Heart right ventricle (tissue), 16 donors: ENCODE measurements at regions not wholly inside any gene's neighbourhood (a gene's known extent, or its start where the extent isn't known, plus 50 kb on each side); places are given as distances from the start of the nearest gene placed in this dataset.

Source experiments
- ATAC-seq, 8 donors: fragments of 200-7000 bp; cut with Tn5 transposase; one replicate each; pipeline ENCODE4 v1.9.1; 2020; ENCODE audit warnings: mild to moderate bottlenecking in 8 of 8, moderate library complexity in 8 of 8, moderate number of reproducible peaks in 1 of 8
- DNase-seq, 2 donors: peaks; one replicate each; pipeline ENCODE4 v3.0.0-alpha.2; 2020
- H3K27ac ChIP-seq, 10 donors: fragments of 200-600 bp; sonication (generic) in 2 of 10; one replicate each; pipeline versions ENCODE4 v1.5.0 to v1.8.0; 2020 to 2022; ENCODE audit warnings: mild to moderate bottlenecking in 3 of 10
- H3K27me3 ChIP-seq, 7 donors: fragments of 200-600 bp; one replicate each; pipeline ENCODE4 v1.8.0; 2021 to 2022; ENCODE audit warnings: mild to moderate bottlenecking in 2 of 7
- H3K36me3 ChIP-seq, 9 donors: fragments of 200-600 bp; sonication (generic) in 1 of 9; one replicate each; pipeline versions ENCODE4 v1.5.0 to v1.8.0; 2020 to 2022; ENCODE audit warnings: mild to moderate bottlenecking in 2 of 9
- H3K4me1 ChIP-seq, 9 donors: fragments of 200-600 bp; sonication (generic) in 1 of 9; one replicate each; pipeline versions ENCODE4 v1.5.0 to v1.8.0; 2020 to 2022; ENCODE audit warnings: mild to moderate bottlenecking in 4 of 9
- H3K4me3 ChIP-seq, 10 donors: fragments of 200-600 bp; sonication (generic) in 2 of 10; one replicate each; pipeline versions ENCODE4 v1.5.0 to v1.8.0; 2020 to 2022; ENCODE audit warnings: mild to moderate bottlenecking in 7 of 10, moderate library complexity in 2 of 10
- H3K9me3 ChIP-seq, 11 donors: fragments of 200-600 bp in 10 of 11; sonication (generic) in 2 of 11; one replicate each; pipeline versions ENCODE4 v1.5.0 to v1.8.0; 2013 to 2022; ENCODE audit warnings: mild to moderate bottlenecking in 2 of 11, control low read depth in 1 of 11, moderate library complexity in 1 of 11
- WGBS, 2 donors: extraction: QIAGEN DNeasy Blood & Tissue Kit; methylation state at CpG; one replicate each; pipeline ENCODE4 v1.1.7; 2013; ENCODE audit warnings: inconsistent platforms in 1 of 2; 5-methylcytosine and 5-hydroxymethylcytosine counted together
- intact Hi-C, 10 donors: fragments of 100-400 bp; cut with DNase I; formaldehyde crosslinking; loops; one replicate each; pipeline versions ENCODE4 v1.11.1 to v1.14.2; 2022
- TF ChIP-seq, protein P1 (sequence below), 9 donors: fragments of 200-600 bp; sonication (generic) in 2 of 9; IDR thresholded peaks; one replicate each; pipeline versions ENCODE4 v1.5.0 to v1.8.0; 2021 to 2022; ENCODE audit warnings: antibody characterized with exemption in 9 of 9, mild to moderate bottlenecking in 5 of 9, moderate library complexity in 1 of 9
- donor health status: Arrhythmogenic right ventricular cardiomyopathy.
- donor health status: ischemic (EF 13 %, LVEDD 7.1; RV severe dilation, severe dysfunction).
- donor health status: healthy with polysubstance abuse.
- donor health status: DM: no; HTN: yes; CAD: no.
- donor health status: DM: no; HTN: no; CAD: no.
- donor health status: ischemic (EF 25% LVEDD 6.9; RV normal size, moderate dysfunction).
- donor health status: ischemic (EF 25% LVEDD 5.7; RV mildly dilated, moderate dysfunction).
- donor health status: healthy.
- donor health status: DM: yes; HTN: yes; CAD: no.
- donor health status: Ischemic cardiomyopathy.
- donor health status: ischemic (EF 35%, LVEDD 5.7; RV mildly dilated, moderate dysfunction).
- donor health status: nonischemic (EF 11% LVEDD 7.7; RV severe dilation, severe dysfunction).
- donor health status: DM: yes; HTN: yes; CAD: no.
- donor health status: PGD.
- donor health status: ischemic (EF 29% LVEDD 5.4; RV normal size, mild dysfunction).
- donor health status: nonischemic (EF 23%, LVEDD 6.1; RV moderate dilation, normal function).

DNA sequence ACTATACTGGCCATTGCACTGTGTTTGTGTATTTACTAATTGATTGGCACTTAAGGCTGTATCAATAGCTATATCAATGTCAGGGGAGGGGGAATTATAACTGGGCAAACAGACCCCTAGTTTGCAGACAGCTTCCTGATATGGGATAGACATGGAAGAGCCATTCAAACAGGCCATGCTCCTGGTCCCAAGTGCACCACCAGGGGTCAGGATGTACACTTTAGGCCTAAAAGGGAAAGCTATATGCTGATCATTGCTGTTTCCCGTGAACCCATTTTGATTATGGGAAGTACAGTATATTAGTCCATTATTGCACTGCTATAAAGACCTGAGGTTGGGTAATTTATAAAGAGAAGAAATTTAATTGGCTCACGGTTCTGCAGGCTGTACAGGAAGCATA, 124.9 kb upstream of the BACE2 start:
- intact Hi-C loops = no loop called here
- TF ChIP-seq, protein P1, sequence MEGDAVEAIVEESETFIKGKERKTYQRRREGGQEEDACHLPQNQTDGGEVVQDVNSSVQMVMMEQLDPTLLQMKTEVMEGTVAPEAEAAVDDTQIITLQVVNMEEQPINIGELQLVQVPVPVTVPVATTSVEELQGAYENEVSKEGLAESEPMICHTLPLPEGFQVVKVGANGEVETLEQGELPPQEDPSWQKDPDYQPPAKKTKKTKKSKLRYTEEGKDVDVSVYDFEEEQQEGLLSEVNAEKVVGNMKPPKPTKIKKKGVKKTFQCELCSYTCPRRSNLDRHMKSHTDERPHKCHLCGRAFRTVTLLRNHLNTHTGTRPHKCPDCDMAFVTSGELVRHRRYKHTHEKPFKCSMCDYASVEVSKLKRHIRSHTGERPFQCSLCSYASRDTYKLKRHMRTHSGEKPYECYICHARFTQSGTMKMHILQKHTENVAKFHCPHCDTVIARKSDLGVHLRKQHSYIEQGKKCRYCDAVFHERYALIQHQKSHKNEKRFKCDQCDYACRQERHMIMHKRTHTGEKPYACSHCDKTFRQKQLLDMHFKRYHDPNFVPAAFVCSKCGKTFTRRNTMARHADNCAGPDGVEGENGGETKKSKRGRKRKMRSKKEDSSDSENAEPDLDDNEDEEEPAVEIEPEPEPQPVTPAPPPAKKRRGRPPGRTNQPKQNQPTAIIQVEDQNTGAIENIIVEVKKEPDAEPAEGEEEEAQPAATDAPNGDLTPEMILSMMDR (IDR thresholded peaks at IDR 0.05) = peak in 4 of 9 donors; percentile 12 to 37 (median 16)

DNA sequence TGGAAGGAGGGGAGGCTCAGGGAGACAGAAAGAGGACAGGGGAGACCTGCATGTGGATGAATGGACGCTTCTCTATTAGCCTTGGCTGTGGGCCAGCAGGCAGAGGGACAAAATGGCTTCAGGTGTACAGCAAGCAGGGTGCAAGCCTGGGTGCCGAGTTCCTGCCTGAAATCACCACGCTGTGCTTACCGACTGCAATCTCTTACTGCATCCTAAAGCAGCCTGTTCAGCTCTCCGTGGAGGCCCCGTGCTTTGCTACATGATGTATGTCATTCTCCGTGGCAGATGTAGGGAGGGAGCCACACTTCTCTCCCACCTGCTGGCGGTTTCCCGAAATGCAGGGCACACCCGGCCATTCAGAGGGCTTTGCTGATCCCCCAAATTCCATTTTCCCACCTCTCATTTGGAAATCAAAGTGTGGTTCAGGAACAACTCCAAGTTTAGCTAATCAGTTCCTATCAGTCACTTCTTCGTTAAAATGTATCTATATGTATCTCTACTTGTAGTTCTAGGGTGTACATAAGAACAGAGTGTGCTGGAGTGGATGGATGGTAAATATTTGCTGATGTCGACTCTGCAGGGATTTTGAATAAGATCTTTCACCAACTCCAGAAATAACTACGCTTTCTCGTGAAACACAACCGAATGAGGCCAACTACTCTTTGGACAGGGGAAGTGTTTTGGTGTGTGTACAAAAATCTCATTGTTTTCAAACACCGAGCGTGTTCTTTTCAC, 122.3 kb upstream of the BACE2 start:
- Histone ChIP-seq H3K27me3 (peaks cover 0 to 13% (median 5%) of the 10 kb centered on the region in 7 donors), H3K9me3 (no peaks in the 10 kb centered on the region), H3K36me3 (no peaks in the 10 kb centered on the region), H3K4me3 (no peak overlapping the region), H3K27ac (no peak overlapping the region), H3K4me1 (no peaks in the 10 kb centered on the region)
- WGBS, 2 donors = 42 to 44% methylated on average over 17 of the region's 17 CpGs
- TF ChIP-seq, protein P1 (IDR thresholded peaks at IDR 0.05) = peak in 8 of 9 donors; percentile 15 to 49 (median 40)
- DNase-seq (no peak), ATAC-seq (peak in 1 of 8 donors; percentile 47)
- intact Hi-C loops = no loop called here

More for the DNA sequence above, 124.9 kb upstream of the BACE2 start:
- peaks cover 0 to 15% (median 7%) of the 10 kb centered on the region in 7 donors for H3K27me3 ChIP-seq
- H3K4me3 ChIP-seq = no peak overlapping the region
- ATAC-seq (no peak), DNase-seq (no peak)
- no peaks in the 10 kb centered on the region for H3K9me3 ChIP-seq
- H3K4me1 ChIP-seq = no peaks in the 10 kb centered on the region
- no peaks in the 10 kb centered on the region for H3K36me3 ChIP-seq
- H3K27ac ChIP-seq = no peak overlapping the region
- 80 to 82% methylated on average over 2 of the region's 2 CpGs for WGBS, 2 donors

DNA sequence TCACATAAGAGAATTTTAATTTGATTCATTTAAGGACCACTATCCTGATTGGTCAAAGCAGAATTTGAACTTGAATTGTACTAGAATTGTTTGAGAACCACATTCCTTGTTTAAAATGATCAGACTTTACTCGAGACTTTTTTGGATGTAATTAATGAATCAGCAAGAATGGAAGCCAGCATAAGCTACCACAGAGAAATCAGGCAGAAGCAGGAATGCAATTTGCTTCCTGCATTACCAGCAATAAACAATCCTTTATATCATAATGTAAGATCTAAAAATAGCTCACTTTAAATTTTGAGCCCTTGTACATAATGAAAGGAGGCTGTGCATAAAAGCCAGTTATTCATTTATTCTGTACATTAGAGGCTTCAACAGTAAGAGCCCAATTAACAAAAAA, 119.8 kb upstream of the BACE2 start:
- no peaks in the 10 kb centered on the region for H3K4me1 ChIP-seq
- H3K27ac ChIP-seq = no peak overlapping the region
- H3K36me3 ChIP-seq = no peaks in the 10 kb centered on the region
- WGBS, 2 donors = 35 to 52% methylated on average over 1 of the region's 1 CpG
- peaks cover 0 to 14% (median 5%) of the 10 kb centered on the region in 7 donors for H3K27me3 ChIP-seq
- no peak for ATAC-seq
- intact Hi-C loops = no loop called here
- DNase-seq = no peak
- TF ChIP-seq, protein P1 (IDR thresholded peaks at IDR 0.05) = no peak
- H3K9me3 ChIP-seq = no peaks in the 10 kb centered on the region
- no peak overlapping the region for H3K4me3 ChIP-seq

DNA sequence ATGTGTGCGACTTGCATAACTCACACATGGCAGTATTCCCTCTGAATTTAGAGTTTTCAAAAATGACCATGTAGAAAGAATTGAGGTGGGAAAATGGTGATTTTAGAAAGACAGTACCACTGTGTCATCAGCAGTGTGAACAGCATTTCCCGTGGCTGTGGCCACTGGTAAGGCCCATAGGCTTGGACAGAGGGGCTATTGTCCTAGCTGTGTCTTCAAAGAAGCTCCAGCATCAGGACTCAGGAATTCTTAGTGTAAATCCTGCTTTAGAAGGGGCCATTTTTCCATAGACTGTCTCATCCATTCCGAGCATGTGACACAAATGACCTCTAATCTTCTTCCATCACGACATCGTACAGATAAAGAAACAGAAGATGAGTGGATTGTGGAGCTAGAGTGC, 119.3 kb upstream of the BACE2 start:
- no peak overlapping the region for H3K4me3 ChIP-seq
- intact Hi-C loops = no loop called here
- H3K27me3 ChIP-seq = peaks cover 0 to 14% (median 5%) of the 10 kb centered on the region in 7 donors
- H3K9me3 ChIP-seq = no peaks in the 10 kb centered on the region
- no peak overlapping the region for H3K27ac ChIP-seq
- ATAC-seq = no peak
- TF ChIP-seq, protein P1 (IDR thresholded peaks at IDR 0.05) = no peak
- 71 to 81% methylated on average over 5 of the region's 5 CpGs for WGBS, 2 donors
- H3K4me1 ChIP-seq = no peaks in the 10 kb centered on the region
- DNase-seq = no peak
- H3K36me3 ChIP-seq = no peaks in the 10 kb centered on the region
